ENCODE measurements at regions not wholly inside any gene's neighbourhood (a gene's known extent, or its start where the extent isn't known, plus 50 kb on each side); places are given as distances from the start of the nearest gene placed in this dataset.
"Not testable (repeated sequence)": the region's sequence is repeated elsewhere in the genome, so short reads cannot be mapped to it uniquely, and the experiment has no call there.

DNA sequence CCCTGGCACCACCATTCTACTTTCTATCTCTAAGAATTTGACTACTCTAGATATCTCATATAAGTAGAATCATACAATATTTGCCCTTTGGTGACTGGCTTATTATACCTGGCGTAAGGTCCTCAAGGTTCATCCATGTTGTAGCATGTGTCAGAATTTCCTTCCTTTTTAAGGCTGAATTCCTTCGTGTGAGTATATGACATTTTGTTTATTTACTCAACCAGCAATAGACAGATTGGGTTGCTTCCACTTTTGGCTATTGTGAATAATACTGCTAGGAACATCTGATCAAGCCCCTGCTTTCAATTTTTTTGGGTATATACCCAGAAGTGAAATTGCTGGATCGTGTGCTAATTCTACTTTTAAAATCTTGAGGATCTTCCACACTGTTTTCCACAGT lies 232.8 kb upstream of the MCHR2 start:
- no peak for TF ChIP-seq CTCF (IDR thresholded peaks at IDR 0.05)
- H3K27me3 ChIP-seq (replicated peaks; ENCODE audit: insufficient read depth), result no peaks in the 10 kb centered on the region
- H3K4me3 ChIP-seq, result no peak overlapping the region
- DNase-seq (ENCODE audit: low spot score), result no peak
- no peaks in the 10 kb centered on the region for H3K36me3 ChIP-seq
- H3K4me1 ChIP-seq (ENCODE audit: control insufficient read depth in 1 of 2, low read depth in 2 of 2), result no peaks in the 10 kb centered on the region
- ATAC-seq (ENCODE audit: insufficient number of reproducible peaks, low FRiP score, low read depth), result no peak
- H3K27ac ChIP-seq, result no peak overlapping the region
- no peaks in the 10 kb centered on the region for H3K9me3 ChIP-seq

- not testable (repeated sequence) for DNase-seq (ENCODE audit: low spot score); H3K4me1 ChIP-seq (ENCODE audit: control insufficient read depth in 1 of 2, low read depth in 2 of 2); ATAC-seq (ENCODE audit: insufficient number of reproducible peaks, low FRiP score, low read depth)
These were observed 229.9 kb upstream of the MCHR2 start for GRCh38 chr6:100223952-100224351.

DNA sequence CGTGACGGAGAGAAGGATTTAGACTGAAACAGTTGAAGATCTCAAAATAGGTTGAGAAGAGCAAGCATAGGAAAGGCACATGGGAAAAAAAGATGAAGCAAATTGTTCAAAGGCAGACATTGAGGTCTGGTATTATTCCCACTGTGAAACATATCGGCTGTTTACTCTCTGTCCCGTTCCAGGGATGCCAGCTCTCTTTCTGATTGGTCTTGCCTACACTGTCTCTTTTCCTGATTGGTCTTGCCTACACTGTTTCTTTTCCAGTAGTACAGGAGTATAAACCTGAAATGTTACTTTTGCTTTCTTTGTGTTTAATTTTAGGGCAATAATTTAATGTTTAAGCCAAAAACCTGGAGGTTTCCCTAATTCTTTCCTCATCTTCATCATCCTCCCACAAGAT lies 226.5 kb upstream of the MCHR2 start:
- no peak overlapping the region for H3K27ac ChIP-seq
- no peak for ATAC-seq (ENCODE audit: insufficient number of reproducible peaks, low FRiP score, low read depth)
- TF ChIP-seq CTCF (IDR thresholded peaks at IDR 0.05), result no peak

More at GRCh38 chr6:100223952-100224351, 229.9 kb upstream of the MCHR2 start:
- not testable (repeated sequence) for H3K27ac ChIP-seq; H3K36me3 ChIP-seq; H3K4me3 ChIP-seq; H3K27me3 ChIP-seq (replicated peaks; ENCODE audit: insufficient read depth); H3K9me3 ChIP-seq

GRCh38 chr6:100217225-100218012 lies 223.4 kb upstream of the MCHR2 start:
- no peak for TF ChIP-seq CTCF (IDR thresholded peaks at IDR 0.05)
- Histone ChIP-seq H3K4me1 (ENCODE audit: control insufficient read depth in 1 of 2, low read depth in 2 of 2) (no peaks in the 10 kb centered on the region), H3K4me3 (no peak overlapping the region), H3K27me3 (replicated peaks; ENCODE audit: insufficient read depth) (no peaks in the 10 kb centered on the region), H3K36me3 (no peaks in the 10 kb centered on the region), H3K27ac (no peak overlapping the region), H3K9me3 (no peaks in the 10 kb centered on the region)
- ATAC-seq (ENCODE audit: insufficient number of reproducible peaks, low FRiP score, low read depth), result no peak
- DNase-seq (ENCODE audit: low spot score), result no peak

More for the DNA sequence above, 226.5 kb upstream of the MCHR2 start:
- no peak overlapping the region for H3K4me3 ChIP-seq
- no peaks in the 10 kb centered on the region for H3K9me3 ChIP-seq
- no peaks in the 10 kb centered on the region for H3K36me3 ChIP-seq
- H3K27me3 ChIP-seq (replicated peaks; ENCODE audit: insufficient read depth), result no peaks in the 10 kb centered on the region
- no peak for DNase-seq (ENCODE audit: low spot score)
- H3K4me1 ChIP-seq (ENCODE audit: control insufficient read depth in 1 of 2, low read depth in 2 of 2), result no peaks in the 10 kb centered on the region

DNA sequence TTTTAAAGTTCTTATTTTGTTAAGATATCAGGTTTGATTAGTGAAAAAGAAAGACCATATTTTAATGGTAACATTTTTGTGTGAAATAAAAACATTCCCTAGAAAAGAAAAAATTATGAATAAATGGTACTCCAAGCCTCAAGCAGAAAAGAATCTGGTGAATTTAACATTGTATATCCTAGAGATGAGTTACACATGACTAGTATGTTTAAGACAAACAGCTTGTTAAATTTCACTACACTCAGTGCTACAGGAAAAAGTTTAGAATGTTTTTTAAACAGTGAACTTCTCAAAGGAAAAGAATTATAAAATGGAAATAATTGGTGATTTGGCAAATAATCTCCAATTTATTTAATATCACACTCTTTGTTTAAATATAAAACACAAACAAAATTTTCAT lies 222.7 kb upstream of the MCHR2 start:
- no peaks in the 10 kb centered on the region for H3K9me3 ChIP-seq

More for the DNA sequence above, 222.7 kb upstream of the MCHR2 start:
- ATAC-seq (ENCODE audit: insufficient number of reproducible peaks, low FRiP score, low read depth) (no peak), DNase-seq (ENCODE audit: low spot score) (no peak)
- no peak for TF ChIP-seq CTCF (IDR thresholded peaks at IDR 0.05)
- H3K36me3 ChIP-seq, result no peaks in the 10 kb centered on the region
- H3K27me3 ChIP-seq (replicated peaks; ENCODE audit: insufficient read depth), result no peaks in the 10 kb centered on the region
- no peak overlapping the region for H3K4me3 ChIP-seq
- H3K27ac ChIP-seq, result no peak overlapping the region
- no peaks in the 10 kb centered on the region for H3K4me1 ChIP-seq (ENCODE audit: control insufficient read depth in 1 of 2, low read depth in 2 of 2)

All from thoracic aorta (tissue), 2 donors.